ENCODE measurements at regions not wholly inside any gene's neighbourhood (a gene's known extent, or its start where the extent isn't known, plus 50 kb on each side); places are given as distances from the start of the nearest gene placed in this dataset.

DNA sequence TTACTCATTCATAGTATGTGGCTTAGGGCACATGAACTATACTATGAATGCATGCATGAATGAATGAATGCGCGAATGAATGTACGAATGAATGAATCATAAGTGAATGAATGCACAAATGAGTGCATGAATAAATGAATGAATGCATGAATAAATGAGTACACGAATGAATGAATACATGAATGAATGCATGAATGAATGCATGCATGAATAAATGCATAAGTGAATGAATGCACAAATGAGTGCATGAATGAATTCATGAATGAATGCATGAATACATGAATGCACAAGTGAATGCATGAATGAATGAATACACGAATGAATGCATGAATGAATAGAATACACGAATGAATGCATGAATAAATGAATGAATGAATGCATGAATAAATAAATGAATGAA lies 52.5 kb upstream of the FCN1 start:
- no peak for TF ChIP-seq CTCF (IDR thresholded peaks at IDR 0.05; ENCODE audit: insufficient read depth, low read length, poor library complexity, severe bottlenecking)
- TF ChIP-seq EZH2phosphoT487 (conservative IDR thresholded peaks at IDR 0.05; ENCODE audit: low read length) = no peak

Data from SU-DHL-6 (cell line).